Aorta (tissue), 5 donors: ENCODE measurements at regions not wholly inside any gene's neighbourhood (a gene's known extent, or its start where the extent isn't known, plus 50 kb on each side); places are given as distances from the start of the nearest gene placed in this dataset.

ENCODE experiments used
- ATAC-seq: fragments of 200-7000 bp; cut with Tn5 transposase; one replicate; pipeline ENCODE4 v1.9.1; 2022; ENCODE audit warnings: moderate library complexity; ENCODE audit not compliant: low FRiP score
- DNase-seq, 2 donors: peaks; one replicate each; pipeline ENCODE4 v3.0.0-alpha.2; 2020
- H3K27ac ChIP-seq, 2 donors: one replicate each; pipeline ENCODE4 v1.5.1; 2013; ENCODE audit warnings: low read length in 2 of 2, mild to moderate bottlenecking in 2 of 2, moderate library complexity in 2 of 2, control low read depth in 1 of 2, inconsistent platforms in 1 of 2, low read depth in 1 of 2
- H3K27me3 ChIP-seq, 2 donors: one replicate each; pipeline ENCODE4 v1.6.1; 2013; ENCODE audit warnings: control low read depth in 1 of 2, low read length in 1 of 2, mild to moderate bottlenecking in 1 of 2, moderate library complexity in 1 of 2; ENCODE audit not compliant: insufficient read depth in 2 of 2, control insufficient read depth in 1 of 2
- H3K36me3 ChIP-seq, 2 donors: one replicate each; pipeline ENCODE4 v1.6.1; 2013; ENCODE audit warnings: control low read depth in 1 of 2, low read length in 1 of 2, mild to moderate bottlenecking in 1 of 2; ENCODE audit not compliant: insufficient read depth in 2 of 2, control insufficient read depth in 1 of 2
- H3K4me1 ChIP-seq, 2 donors: one replicate each; pipeline ENCODE4 v1.6.1; 2013; ENCODE audit warnings: low read length in 2 of 2, control low read depth in 1 of 2, mild to moderate bottlenecking in 1 of 2, moderate library complexity in 1 of 2; ENCODE audit not compliant: insufficient read depth in 2 of 2, control insufficient read depth in 1 of 2
- H3K4me3 ChIP-seq, 2 donors: one replicate each; pipeline ENCODE4 v1.5.1; 2013; ENCODE audit warnings: low read length in 2 of 2, control low read depth in 1 of 2, mild to moderate bottlenecking in 1 of 2
- H3K9me3 ChIP-seq: one replicate; pipeline ENCODE4 v1.6.1; 2013; ENCODE audit warnings: mild to moderate bottlenecking, low read length; ENCODE audit not compliant: control insufficient read depth
- WGBS, 2 donors: extraction: QIAGEN DNeasy Blood & Tissue Kit; methylation state at CpG; one replicate each; pipeline ENCODE4 v1.1.7; 2013; 5-methylcytosine and 5-hydroxymethylcytosine counted together
- intact Hi-C, 2 donors: fragments of 100-400 bp; cut with DNase I; formaldehyde crosslinking; loops; one replicate each; pipeline versions ENCODE4 v1.14.2 to v1.15.0; 2022
- donor health status: healthy with polysubstance abuse.
- donor health status: Bipolar disorder and iron deficiency.
- donor health status: DM: no; HTN: no; CAD: no.
- donor health status: DM: no; HTN: no; CAD: no.
- donor health status: DM: yes; HTN: yes; CAD: no.

GRCh38 chr3:110253794-110254193, 817.8 kb upstream of the NECTIN3 start:
- ATAC-seq (no peak), DNase-seq (no peak)
- intact Hi-C loops = no loop called here
- H3K27me3 ChIP-seq = no peaks in the 10 kb centered on the region
- no peaks in the 10 kb centered on the region for H3K36me3 ChIP-seq
- no peak overlapping the region for H3K27ac ChIP-seq
- WGBS, 2 donors = 80 to 90% methylated on average over 2 of the region's 2 CpGs
- H3K4me1 ChIP-seq = no peaks in the 10 kb centered on the region
- H3K4me3 ChIP-seq = no peak overlapping the region
- H3K9me3 ChIP-seq = no peaks in the 10 kb centered on the region

DNA sequence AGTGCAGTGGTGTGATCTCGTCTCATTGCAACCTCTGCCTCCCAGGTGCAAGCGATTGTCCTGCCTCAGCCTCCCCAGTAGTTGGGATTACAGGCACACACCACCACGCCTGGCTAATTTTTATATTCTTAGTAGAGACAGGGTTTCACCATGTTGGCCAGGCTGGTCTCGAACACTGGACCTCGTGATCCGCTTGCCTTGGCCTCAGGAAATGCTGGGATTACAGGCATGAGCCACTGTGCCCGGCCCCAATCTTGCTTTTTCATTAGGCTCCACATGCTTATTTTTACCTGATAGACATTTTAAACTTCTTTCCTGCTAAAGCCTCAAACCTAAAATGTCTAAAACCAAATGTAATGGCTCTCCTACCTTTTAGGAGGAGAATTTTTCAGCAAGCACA, 817.0 kb upstream of the NECTIN3 start:
- H3K4me1 ChIP-seq = no peaks in the 10 kb centered on the region
- H3K36me3 ChIP-seq = no peaks in the 10 kb centered on the region
- ATAC-seq = no peak
- H3K4me3 ChIP-seq = no peak overlapping the region
- no peaks in the 10 kb centered on the region for H3K27me3 ChIP-seq
- H3K27ac ChIP-seq = no peak overlapping the region
- no peak for DNase-seq
- no peaks in the 10 kb centered on the region for H3K9me3 ChIP-seq
- intact Hi-C loops = no loop called here
- 93 to 96% methylated on average over 7 of the region's 7 CpGs for WGBS, 2 donors

DNA sequence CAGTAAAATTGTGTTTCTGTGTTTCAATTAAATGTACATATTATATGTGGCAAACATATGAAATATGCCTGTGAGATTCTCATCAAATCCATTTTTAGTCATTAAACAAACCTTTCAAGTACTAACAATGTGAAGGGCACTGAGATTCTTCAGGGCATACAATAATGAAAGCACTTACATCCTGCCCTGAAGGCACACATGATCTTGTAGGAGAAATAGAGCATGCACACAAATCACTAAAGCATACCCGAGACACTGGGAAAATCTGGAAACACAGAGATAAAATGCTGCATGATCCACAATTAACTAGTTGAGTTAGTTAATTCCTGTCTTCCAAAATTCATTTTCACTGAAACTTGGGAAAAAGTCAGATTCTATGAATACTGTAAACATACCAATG, 810.5 kb upstream of the NECTIN3 start:
- ATAC-seq = no peak
- no peak for DNase-seq
- Histone ChIP-seq H3K9me3 (no peaks in the 10 kb centered on the region), H3K4me1 (no peaks in the 10 kb centered on the region), H3K4me3 (no peak overlapping the region), H3K36me3 (no peaks in the 10 kb centered on the region), H3K27me3 (no peaks in the 10 kb centered on the region), H3K27ac (no peak overlapping the region)
- intact Hi-C loops = no loop called here
- WGBS, 2 donors = 38 to 58% methylated on average over 1 of the region's 1 CpG

- 78 to 85% methylated on average over 4 of the region's 4 CpGs for WGBS, 2 donors
- intact Hi-C loops = no loop called here
- no peaks in the 10 kb centered on the region for H3K36me3 ChIP-seq
- no peaks in the 10 kb centered on the region for H3K27me3 ChIP-seq
- H3K27ac ChIP-seq = no peak overlapping the region
- no peak overlapping the region for H3K4me3 ChIP-seq
- DNase-seq = no peak
- no peaks in the 10 kb centered on the region for H3K9me3 ChIP-seq
- H3K4me1 ChIP-seq = no peaks in the 10 kb centered on the region
- no peak for ATAC-seq
Observed at GRCh38 chr3:110262896-110263295, 808.7 kb upstream of the NECTIN3 start.

DNA sequence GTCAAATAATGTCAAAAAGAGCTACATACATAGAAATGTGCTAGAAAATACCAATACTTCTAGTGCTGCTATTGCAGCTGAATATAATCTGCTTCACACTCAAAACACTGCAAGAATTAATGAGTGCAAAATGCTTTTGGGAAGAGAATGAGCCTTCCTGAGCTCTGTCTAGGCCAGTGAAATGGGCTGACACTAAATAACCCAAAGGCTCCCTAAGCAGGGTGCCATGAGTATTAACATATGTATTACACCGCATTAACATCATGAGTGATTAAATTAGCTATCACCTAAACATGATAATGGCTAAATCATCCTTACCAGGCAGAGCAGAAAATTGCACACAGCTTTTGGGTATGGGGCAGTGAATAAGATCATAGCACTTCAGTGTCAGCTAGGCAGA, 806.3 kb upstream of the NECTIN3 start:
- H3K4me1 ChIP-seq = peaks cover 0 to 2% of the 10 kb centered on the region in 2 donors
- H3K27me3 ChIP-seq = no peaks in the 10 kb centered on the region
- H3K9me3 ChIP-seq = no peaks in the 10 kb centered on the region
- H3K36me3 ChIP-seq = no peaks in the 10 kb centered on the region
- intact Hi-C loops = no loop called here
- DNase-seq (no peak), ATAC-seq (no peak)
- WGBS, 2 donors = 63 to 77% methylated on average over 1 of the region's 1 CpG
- H3K27ac ChIP-seq = no peak overlapping the region
- H3K4me3 ChIP-seq = no peak overlapping the region

DNA sequence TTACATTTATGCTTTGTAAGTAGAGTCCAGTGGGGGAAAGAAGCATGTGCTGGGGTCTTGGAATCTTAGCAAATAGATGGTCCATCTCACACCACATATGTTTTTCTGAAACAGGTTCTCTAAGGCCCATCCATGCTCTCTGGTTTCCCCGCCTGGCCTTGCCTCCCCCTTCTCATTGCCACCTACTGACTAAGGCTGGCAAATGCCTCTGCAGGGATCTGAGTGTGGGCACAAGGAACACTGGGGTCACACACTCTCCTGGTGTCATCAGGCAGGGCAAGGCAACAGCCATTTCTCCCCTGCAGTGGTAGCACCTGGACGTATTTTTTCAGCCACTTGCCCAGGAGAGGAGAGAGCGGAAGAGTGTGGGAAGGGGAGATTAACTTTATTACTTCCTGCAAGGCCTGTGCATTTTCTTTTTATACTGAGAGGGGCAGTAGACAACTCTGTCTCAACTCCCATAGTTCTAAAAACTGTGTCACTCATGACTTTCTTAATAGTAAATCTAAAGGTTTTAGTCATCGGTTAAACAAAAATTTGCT, 804.2 kb upstream of the NECTIN3 start:
- no peak for ATAC-seq
- no peaks in the 10 kb centered on the region for H3K36me3 ChIP-seq
- peaks cover 0 to 2% of the 10 kb centered on the region in 2 donors for H3K4me1 ChIP-seq
- DNase-seq = no peak
- H3K27me3 ChIP-seq = no peaks in the 10 kb centered on the region
- H3K4me3 ChIP-seq = no peak overlapping the region
- 94% methylated on average over 4 of the region's 4 CpGs for WGBS, 2 donors
- no peaks in the 10 kb centered on the region for H3K9me3 ChIP-seq
- intact Hi-C loops = no loop called here
- H3K27ac ChIP-seq = no peak overlapping the region

DNA sequence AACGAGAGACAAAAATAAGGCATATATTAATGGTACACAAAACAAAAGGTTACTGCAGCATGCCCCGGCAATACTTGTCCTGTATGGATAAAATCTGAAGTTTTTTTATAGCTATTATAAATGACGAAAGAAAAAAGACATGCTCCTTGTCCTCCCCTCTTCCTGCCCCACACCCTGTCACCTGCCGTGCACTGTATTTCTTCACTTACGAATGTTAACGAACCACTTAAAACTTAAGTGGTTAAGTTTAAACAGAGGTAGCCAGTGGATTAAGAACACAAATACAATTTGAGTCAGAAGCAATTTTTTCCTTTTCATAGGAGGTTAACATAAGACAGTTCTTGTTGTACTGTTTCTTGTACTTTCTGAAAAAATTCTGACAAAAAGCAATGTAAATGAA, 799.1 kb upstream of the NECTIN3 start:
- Histone ChIP-seq H3K27ac (no peak overlapping the region), H3K4me3 (no peak overlapping the region), H3K36me3 (no peaks in the 10 kb centered on the region), H3K27me3 (no peaks in the 10 kb centered on the region), H3K9me3 (no peaks in the 10 kb centered on the region), H3K4me1 (peaks cover 0 to 2% of the 10 kb centered on the region in 2 donors)
- intact Hi-C loops = no loop called here
- WGBS, 2 donors = 81% methylated on average over 6 of the region's 6 CpGs
- ATAC-seq (no peak), DNase-seq (no peak)

GRCh38 chr3:110291886-110292501, 779.6 kb upstream of the NECTIN3 start:
- no peaks in the 10 kb centered on the region for H3K4me1 ChIP-seq
- no peak overlapping the region for H3K27ac ChIP-seq
- intact Hi-C loops = no loop called here
- no peak overlapping the region for H3K4me3 ChIP-seq
- 94 to 98% methylated on average over 1 of the region's 1 CpG for WGBS, 2 donors
- no peak for ATAC-seq
- H3K36me3 ChIP-seq = no peaks in the 10 kb centered on the region
- no peak for DNase-seq
- no peaks in the 10 kb centered on the region for H3K27me3 ChIP-seq
- H3K9me3 ChIP-seq = peaks cover 1% of the 10 kb centered on the region

DNA sequence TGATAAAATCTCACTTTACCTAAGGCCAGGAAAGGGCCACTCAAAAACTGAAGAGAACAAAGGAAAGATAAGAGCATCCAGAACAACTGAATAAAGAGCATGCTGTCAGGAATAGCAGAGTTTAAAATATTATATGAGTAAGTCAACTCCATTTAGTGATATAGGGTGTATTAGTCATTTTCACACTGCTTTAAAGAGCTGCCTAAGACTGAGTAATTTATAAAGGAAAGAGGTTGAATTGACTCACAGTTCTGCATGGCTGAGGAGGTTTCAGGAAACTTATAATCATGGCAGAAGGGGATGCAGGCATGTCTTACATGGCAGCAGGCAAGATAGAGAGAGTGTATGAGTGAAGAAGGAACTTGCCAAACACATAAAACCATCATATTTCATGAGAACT, 778.0 kb upstream of the NECTIN3 start:
- Histone ChIP-seq H3K36me3 (no peaks in the 10 kb centered on the region), H3K4me3 (no peak overlapping the region), H3K9me3 (peaks cover 1% of the 10 kb centered on the region), H3K4me1 (no peaks in the 10 kb centered on the region), H3K27ac (no peak overlapping the region), H3K27me3 (no peaks in the 10 kb centered on the region)
- DNase-seq = no peak
- intact Hi-C loops = no loop called here
- ATAC-seq = no peak
